ENCODE measurements at regions not wholly inside any gene's neighbourhood (a gene's known extent, or its start where the extent isn't known, plus 50 kb on each side); places are given as distances from the start of the nearest gene placed in this dataset.

DNA sequence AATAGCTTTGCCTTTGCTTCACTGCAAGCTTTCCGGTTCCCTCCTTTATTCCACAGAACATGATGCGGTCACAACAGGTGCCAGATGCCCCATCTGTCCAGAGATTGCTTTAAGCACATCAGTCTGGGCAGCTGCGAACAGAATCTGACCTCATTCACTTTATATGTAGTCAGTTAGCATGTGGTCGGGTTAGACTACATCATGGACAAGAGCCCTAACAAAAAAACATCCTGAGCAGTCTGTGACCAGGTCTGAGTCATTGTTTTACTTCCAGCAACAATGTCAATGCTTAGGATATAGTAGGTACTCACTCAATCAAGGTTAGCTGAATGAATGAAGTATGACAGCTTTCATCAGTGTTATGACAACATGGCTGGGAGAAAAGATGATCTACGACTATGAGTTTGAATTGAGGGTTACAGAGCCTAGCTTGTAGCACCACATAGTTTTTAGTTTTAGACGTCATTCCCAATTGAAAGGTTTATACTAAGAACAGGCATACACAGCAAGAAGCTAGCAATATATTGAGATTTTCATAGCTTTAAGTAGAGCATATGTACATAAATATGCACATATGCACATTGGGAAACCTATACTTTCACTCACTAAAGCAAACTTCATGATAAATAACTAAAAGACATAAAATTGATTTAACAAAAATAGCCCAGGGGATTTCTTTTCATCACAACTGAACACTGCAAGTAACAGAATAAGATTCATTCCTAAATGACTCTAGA, 64.2 kb upstream of the TMCC3 start:
- DNase-seq (ENCODE audit: low spot score): no peak

DNA sequence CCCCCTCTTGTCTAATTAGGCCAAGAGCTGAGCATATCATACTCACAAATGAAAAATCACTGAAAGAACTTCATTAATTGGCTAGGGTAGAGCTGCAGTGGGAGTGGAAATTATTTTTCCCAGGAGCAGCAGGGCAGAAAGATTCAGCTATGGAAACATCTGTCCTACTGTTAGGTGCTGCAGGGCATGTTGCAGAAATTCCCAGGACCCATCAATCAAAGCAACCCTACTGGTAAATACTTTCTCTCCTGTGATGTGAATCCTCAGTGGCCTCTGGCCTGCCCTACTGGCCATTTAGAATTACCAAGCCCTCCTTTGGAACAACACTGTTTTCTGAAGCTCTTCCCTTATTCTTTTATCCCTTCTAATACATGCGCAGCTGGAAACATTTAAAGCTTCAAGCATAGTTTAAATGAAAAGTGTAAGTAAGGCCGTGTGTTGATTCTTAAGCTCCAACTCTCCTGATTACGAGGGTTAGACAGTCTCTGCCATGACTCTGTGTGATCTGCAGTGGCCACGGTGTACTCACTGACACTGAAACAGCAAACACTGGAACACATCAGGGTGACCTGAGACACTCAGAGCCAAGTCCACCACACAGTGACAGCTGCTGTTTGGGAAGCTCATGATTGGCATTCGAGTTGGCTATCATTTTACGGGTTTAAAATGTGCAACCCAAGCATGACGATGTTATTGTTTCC, 62.6 kb upstream of the TMCC3 start:
- no peak for DNase-seq (ENCODE audit: low spot score)

DNA sequence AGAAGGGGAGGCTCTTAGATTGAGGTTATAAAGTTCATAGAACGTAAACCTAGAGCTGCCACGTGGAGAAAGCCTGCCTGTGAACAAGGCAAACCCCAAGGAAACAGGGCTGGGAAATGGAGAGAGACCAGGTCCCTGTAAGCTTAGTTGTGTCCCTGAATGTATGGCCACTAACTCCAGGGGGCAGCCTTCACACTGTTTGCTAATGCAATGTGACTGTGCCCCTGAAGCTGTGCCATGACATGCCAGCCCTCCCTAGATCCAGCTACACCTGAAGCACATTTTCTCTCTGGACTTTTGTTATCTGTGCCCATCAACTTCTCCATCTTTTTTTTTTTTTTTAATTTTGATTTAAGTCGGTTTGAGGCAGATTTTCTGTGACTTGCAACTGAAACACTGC, 60.6 kb upstream of the TMCC3 start:
- peak; percentile 25 for DNase-seq (ENCODE audit: low spot score)

DNA sequence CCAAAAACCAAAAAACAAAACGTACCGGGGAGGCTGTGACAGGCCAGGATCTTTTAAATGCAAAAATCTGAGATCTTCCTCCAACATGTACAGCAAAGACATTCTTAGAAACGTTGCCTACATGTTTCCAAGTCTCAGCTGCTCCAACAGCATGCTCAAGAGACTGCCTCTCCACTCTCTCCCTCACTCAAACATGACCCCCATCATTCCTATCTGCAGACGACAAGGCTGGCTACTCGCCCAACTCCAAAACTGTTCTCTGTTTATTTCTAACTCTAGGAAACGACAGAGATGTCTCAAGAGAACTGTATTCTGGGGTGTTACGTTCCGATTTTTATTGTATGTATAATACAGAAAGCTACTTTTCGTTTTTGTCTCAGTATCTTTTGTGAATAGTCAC, 57.5 kb upstream of the TMCC3 start:
- DNase-seq (ENCODE audit: low spot score): no peak

DNA sequence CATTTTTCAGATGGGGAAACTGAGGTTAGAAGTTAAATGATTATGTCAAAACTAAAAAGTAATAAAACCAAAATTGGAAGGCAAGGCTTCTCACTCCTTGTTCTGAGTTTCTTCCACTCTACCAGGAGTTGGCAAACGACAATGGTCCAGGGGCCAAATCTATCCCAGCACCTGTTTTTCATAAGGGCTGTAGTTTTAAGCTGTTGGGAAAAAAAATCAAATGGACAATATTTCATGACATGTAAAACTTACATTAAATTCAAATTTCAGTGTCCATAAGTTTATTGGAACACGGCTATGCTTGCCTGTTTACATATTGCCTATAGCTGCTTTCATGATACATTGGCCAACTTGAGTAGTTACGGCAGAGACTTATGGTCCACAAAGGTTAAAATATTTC, 56.7 kb upstream of the TMCC3 start:
- DNase-seq (ENCODE audit: low spot score): no peak

DNA sequence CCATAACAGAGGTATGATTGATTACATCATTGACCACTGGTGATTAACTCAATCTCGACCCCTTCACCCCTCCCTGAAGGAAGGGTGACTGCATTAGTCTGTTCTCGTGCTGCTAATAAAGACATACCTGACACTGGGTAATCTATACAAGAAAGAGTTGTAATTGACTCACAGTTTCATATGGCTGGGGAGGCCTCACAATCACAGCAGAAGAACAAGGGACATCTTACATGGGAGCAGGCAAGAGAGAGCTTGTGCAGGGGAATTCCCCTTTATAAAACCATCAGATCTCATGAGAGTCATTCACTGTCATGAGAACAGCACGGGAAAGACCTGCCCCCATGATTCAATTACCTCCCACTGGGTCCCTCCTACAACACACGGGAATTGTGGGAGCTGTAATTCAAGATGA, 55.9 kb upstream of the TMCC3 start:
- peak; percentile 2 for DNase-seq (ENCODE audit: low spot score)

DNA sequence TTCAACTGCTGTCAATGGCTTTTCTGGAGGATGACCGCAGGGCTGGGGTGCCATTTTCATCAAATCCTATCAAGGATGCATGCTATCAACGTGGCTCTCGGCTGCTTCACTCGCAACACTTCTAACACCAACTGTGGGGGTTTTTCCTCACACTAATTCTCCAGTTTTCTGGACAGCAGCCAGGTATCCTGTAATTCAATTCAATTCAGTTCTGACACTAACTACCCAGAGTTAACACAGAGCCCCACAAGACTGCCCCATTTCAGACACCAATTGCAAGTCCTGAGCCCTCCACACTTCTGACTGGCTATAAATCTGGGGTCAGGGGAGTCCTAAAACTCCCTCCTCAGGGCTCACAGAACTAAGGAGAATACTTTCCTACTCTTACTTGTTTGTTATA, 55.3 kb upstream of the TMCC3 start:
- no peak for DNase-seq (ENCODE audit: low spot score)

DNA sequence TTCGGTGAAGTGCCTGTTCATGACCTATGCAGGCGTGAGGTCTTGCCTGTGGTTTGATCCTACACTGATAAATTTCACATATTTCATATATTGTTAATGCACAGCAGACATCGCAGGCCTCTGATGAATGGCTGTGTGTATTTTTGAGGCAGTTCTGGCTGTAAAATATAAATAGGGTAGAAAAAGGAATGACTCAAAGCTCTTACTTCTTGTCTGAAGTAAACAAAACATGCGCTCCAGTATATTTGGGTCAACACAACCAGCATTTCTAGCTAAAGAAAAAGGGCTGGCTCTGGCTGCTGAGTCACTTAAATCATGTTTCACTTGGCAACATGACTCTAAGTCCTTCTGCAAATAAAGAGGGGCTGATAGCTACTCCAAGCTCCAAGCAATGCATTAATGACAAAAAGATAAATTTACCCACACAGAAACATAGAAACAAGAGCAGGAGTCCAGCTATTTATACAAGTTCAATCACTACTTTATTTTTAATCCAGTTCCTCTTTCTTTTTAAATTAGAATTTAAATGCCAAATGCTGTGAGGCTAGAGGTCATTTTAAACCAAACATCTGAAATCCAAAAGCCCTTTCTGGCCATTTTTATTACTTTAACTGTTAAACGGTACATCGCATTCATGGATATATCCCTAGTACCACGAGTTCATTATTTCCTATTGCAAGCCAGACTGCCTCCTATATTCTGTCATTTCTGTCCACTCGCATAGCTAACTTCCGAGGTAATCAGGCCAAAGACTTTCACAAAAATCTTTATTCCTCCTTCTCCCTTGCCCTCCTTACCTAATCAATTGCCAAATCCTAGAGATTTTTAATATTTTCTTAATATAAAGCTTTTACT, 54.3 kb upstream of the TMCC3 start:
- no peak for DNase-seq (ENCODE audit: low spot score)

DNA sequence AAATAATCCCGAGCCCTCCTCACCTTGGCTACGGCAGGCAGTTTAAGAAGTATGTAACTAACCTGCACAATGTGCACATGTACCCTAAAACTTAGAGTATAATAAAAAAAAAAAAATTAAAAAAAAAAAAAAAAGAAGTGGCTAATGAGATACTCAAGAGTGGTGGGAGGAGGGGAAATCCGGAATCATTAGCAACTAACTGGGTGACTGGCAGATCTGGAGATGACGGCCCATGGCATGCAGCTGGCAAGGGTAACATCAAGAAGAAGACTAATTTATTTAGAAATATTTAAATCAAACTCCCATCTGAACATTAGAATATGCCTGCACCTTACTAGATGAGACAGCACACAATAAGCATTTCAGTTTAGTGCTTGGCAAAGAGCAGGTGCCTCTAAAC, 52.3 kb upstream of the TMCC3 start:
- no peak for DNase-seq (ENCODE audit: low spot score)

DNA sequence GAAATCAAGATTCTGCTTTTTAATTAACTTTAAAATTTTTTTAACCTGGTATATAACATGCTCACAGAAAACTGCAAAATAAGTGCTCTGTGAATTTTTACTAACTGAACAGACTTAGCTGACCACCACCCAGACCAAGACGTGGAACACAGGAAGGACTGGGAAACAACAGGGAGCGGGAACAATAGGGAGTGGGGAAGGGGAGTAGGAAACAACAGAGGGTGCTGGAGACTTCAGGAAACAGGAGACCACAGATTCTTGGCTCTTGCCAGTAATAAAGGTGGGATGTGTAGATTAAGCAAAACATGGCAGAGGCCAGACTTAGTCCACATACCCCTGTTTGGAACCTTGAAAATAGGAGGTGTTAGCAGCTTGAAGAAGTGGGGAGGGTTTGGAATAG, 51.4 kb upstream of the TMCC3 start:
- no peak for DNase-seq (ENCODE audit: low spot score)

DNA sequence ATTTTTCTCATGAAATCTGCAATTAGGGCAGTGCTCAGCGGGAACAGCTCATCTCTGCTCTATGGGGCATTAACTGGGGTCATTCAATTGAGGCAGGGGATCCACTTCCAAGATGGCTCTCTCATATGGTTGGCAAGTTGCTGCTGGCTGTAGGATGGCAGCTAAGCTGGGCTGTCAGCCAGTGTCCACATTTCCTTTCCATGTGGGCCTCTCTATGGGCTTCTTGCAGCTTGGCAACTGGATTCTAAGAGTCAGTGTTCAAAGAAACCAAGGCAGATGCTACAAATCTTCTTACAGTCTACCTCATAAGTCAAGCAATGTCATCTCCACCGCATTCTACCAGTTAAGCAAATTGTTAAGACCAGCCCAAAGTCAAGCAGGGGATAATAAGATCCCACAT, 50.3 kb upstream of the TMCC3 start:
- DNase-seq (ENCODE audit: low spot score): no peak

All from activated CD4-positive, alpha-beta T cell treated with anti-CD3 and anti-CD28 coated beads, Interleukin-2, Interleukin-4, amounts not matched to agents 100 ng/mL and 50 ng/mL, durations not matched to agents 16 hours and 8 hours (primary cell).